ENCODE measurements at regions not wholly inside any gene's neighbourhood (a gene's known extent, or its start where the extent isn't known, plus 50 kb on each side); places are given as distances from the start of the nearest gene placed in this dataset.

- intact Hi-C loops (cut with DNase I) = no loop called here
- ATAC-seq = no peak
Measured at GRCh38 chr5:158376679-158377078, 517.7 kb upstream of the CLINT1 start.

GRCh38 chr5:158375531-158375930 lies 516.6 kb upstream of the CLINT1 start:
- DNase-seq = no peak
- Histone ChIP-seq H3K9me3 (peaks cover 0 to 9% (median 5%) of the 10 kb centered on the region in 11 donors), H3K27ac (no peak overlapping the region), H3K27me3 (peaks cover 0 to 8% (median 0%) of the 10 kb centered on the region in 7 donors), H3K4me3 (no peak overlapping the region), H3K4me1 (peaks cover 0 to 32% (median 7%) of the 10 kb centered on the region in 9 donors), H3K36me3 (no peaks in the 10 kb centered on the region)
- intact Hi-C loops (cut with DNase I) = no loop called here
- ATAC-seq = no peak
- no peak for TF ChIP-seq CTCF (IDR thresholded peaks at IDR 0.05)
- WGBS, 2 donors = 63 to 72% methylated on average over 3 of the region's 3 CpGs

More at GRCh38 chr5:158376679-158377078, 517.7 kb upstream of the CLINT1 start:
- Histone ChIP-seq H3K4me3 (no peak overlapping the region), H3K4me1 (peaks cover 0 to 33% (median 7%) of the 10 kb centered on the region in 9 donors), H3K36me3 (no peaks in the 10 kb centered on the region), H3K27ac (no peak overlapping the region), H3K27me3 (peaks cover 0 to 8% (median 0%) of the 10 kb centered on the region in 7 donors), H3K9me3 (peaks cover 0 to 9% (median 5%) of the 10 kb centered on the region in 11 donors)
- DNase-seq = no peak
- no peak for TF ChIP-seq CTCF (IDR thresholded peaks at IDR 0.05)

- no peak for DNase-seq
- H3K36me3 ChIP-seq = no peaks in the 10 kb centered on the region
- no peak overlapping the region for H3K4me3 ChIP-seq
- peaks cover 0 to 9% (median 5%) of the 10 kb centered on the region in 11 donors for H3K9me3 ChIP-seq
- H3K27me3 ChIP-seq = peaks cover 0 to 8% (median 0%) of the 10 kb centered on the region in 7 donors
- H3K27ac ChIP-seq = peak overlapping the region in 2 of 10 donors; percentile 1 to 19
- WGBS, 2 donors = 58 to 64% methylated on average over 6 of the region's 6 CpGs
- TF ChIP-seq CTCF (IDR thresholded peaks at IDR 0.05) = no peak
- intact Hi-C loops (cut with DNase I) = no loop called here
- H3K4me1 ChIP-seq = peaks cover 0 to 23% (median 7%) of the 10 kb centered on the region in 9 donors
- peak in 4 of 8 donors; percentile 44 to 82 (median 66) for ATAC-seq
Measured at GRCh38 chr5:158373608-158374395, 514.9 kb upstream of the CLINT1 start.

GRCh38 chr5:158369241-158369640 lies 510.3 kb upstream of the CLINT1 start:
- peaks cover 0 to 8% (median 0%) of the 10 kb centered on the region in 7 donors for H3K27me3 ChIP-seq
- DNase-seq (no peak), ATAC-seq (no peak)
- no peak for TF ChIP-seq CTCF (IDR thresholded peaks at IDR 0.05)
- intact Hi-C loops (cut with DNase I) = no loop called here
- no peak overlapping the region for H3K4me3 ChIP-seq
- peaks cover 0 to 2% (median 0%) of the 10 kb centered on the region in 11 donors for H3K9me3 ChIP-seq
- peaks cover 0 to 11% (median 6%) of the 10 kb centered on the region in 9 donors for H3K4me1 ChIP-seq
- H3K27ac ChIP-seq = no peak overlapping the region
- no peaks in the 10 kb centered on the region for H3K36me3 ChIP-seq
- WGBS, 2 donors = 66 to 69% methylated on average over 4 of the region's 4 CpGs
